ENCODE measurements at regions not wholly inside any gene's neighbourhood (a gene's known extent, or its start where the extent isn't known, plus 50 kb on each side); places are given as distances from the start of the nearest gene placed in this dataset.

GRCh38 chr13:44715287-44716230 is 139.4 kb upstream of the TSC22D1 start:
- TF ChIP-seq CTCF (conservative IDR thresholded peaks at IDR 0.05; ENCODE audit: low read depth, low read length), result no peak
- TF ChIP-seq EZH2 (IDR thresholded peaks at IDR 0.05; ENCODE audit: low read length, unreplicated experiment), result no peak

All from PC-3 (cell line).